OCI-LY3 (cell line): ENCODE measurements at regions not wholly inside any gene's neighbourhood (a gene's known extent, or its start where the extent isn't known, plus 50 kb on each side); places are given as distances from the start of the nearest gene placed in this dataset.

Source experiments
- EZH2phosphoT487 ChIP-seq: fragments of 200-600 bp; shearing (Covaris generic); IDR thresholded peaks from 2 replicates; pipeline ENCODE4 v1.6.1; 2018; ENCODE audit warnings: antibody characterized with exemption, mixed run types, low read depth
- TF ChIP-seq, protein P1 (sequence below): fragments of 200-600, 300-600 bp; sonication (generic); IDR thresholded peaks from 2 replicates; pipeline ENCODE4 v1.5.1; 2014; ENCODE audit warnings: antibody characterized with exemption, low read length, low read depth

DNA sequence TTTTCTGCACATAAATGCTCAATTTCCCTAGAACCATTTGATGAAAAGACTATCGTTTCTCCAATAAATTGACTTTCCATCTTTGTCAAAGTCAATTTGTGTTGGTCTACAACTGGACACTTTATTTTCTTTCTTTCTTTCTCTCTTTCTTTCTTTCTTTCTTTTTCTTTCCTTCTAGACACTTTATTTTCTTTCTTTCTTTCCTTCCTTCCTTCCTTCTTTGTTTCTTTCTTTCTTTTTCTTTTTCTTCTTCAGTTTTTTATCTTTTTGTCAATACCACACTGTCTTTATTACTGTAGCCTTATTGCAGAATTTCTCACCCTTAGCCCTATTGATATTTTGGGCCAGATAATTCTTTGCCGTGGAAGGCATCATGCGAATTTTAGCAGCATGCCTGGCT is 73.5 kb downstream of the FASLG start:
- TF ChIP-seq, protein P1, sequence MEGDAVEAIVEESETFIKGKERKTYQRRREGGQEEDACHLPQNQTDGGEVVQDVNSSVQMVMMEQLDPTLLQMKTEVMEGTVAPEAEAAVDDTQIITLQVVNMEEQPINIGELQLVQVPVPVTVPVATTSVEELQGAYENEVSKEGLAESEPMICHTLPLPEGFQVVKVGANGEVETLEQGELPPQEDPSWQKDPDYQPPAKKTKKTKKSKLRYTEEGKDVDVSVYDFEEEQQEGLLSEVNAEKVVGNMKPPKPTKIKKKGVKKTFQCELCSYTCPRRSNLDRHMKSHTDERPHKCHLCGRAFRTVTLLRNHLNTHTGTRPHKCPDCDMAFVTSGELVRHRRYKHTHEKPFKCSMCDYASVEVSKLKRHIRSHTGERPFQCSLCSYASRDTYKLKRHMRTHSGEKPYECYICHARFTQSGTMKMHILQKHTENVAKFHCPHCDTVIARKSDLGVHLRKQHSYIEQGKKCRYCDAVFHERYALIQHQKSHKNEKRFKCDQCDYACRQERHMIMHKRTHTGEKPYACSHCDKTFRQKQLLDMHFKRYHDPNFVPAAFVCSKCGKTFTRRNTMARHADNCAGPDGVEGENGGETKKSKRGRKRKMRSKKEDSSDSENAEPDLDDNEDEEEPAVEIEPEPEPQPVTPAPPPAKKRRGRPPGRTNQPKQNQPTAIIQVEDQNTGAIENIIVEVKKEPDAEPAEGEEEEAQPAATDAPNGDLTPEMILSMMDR, result no peak
- TF ChIP-seq EZH2phosphoT487, result no peak
